Mesendoderm (in vitro differentiated cells): ENCODE measurements at regions not wholly inside any gene's neighbourhood (a gene's known extent, or its start where the extent isn't known, plus 50 kb on each side); places are given as distances from the start of the nearest gene placed in this dataset.
"Not testable (repeated sequence)": the region's sequence is repeated elsewhere in the genome, so short reads cannot be mapped to it uniquely, and the experiment has no call there.

Source experiments
- DNase-seq: peaks from one replicate; pipeline ENCODE4 v3.0.0; 2013
- H2AK5ac ChIP-seq: 2 replicates; pipeline ENCODE4 v1.6.1; 2013; ENCODE audit warnings: low read length, inconsistent platforms
- H2BK120ac ChIP-seq: 2 replicates; pipeline ENCODE4 v1.6.1; 2013; ENCODE audit warnings: low read depth, mild to moderate bottlenecking, low read length, moderate library complexity, mixed read lengths
- H2BK15ac ChIP-seq: replicated peaks from 2 replicates; pipeline ENCODE4 v1.6.1; 2013; ENCODE audit warnings: low read depth, mild to moderate bottlenecking, moderate library complexity
- H2BK5ac ChIP-seq: 2 replicates; pipeline ENCODE4 v1.6.1; 2013; ENCODE audit warnings: low read length, inconsistent platforms
- H3K18ac ChIP-seq: 2 replicates; pipeline ENCODE4 v1.6.1; 2013; ENCODE audit warnings: mild to moderate bottlenecking, low read length, mixed read lengths
- H3K23ac ChIP-seq: one replicate; pipeline ENCODE4 v1.6.1; 2013; ENCODE audit warnings: low read length
- H3K27ac ChIP-seq: 2 replicates; pipeline ENCODE4 v1.5.1; 2013; ENCODE audit warnings: low read depth, mild to moderate bottlenecking, inconsistent platforms, low read length, moderate library complexity
- H3K27me3 ChIP-seq: 2 replicates; pipeline ENCODE4 v1.6.1; 2013; ENCODE audit warnings: low read length, control low read depth, mild to moderate bottlenecking, inconsistent platforms; ENCODE audit not compliant: insufficient read depth, poor library complexity
- H3K36me3 ChIP-seq: 2 replicates; pipeline ENCODE4 v1.6.1; 2013; ENCODE audit warnings: low read length, inconsistent platforms; ENCODE audit not compliant: control insufficient read depth, insufficient read depth
- H3K4ac ChIP-seq: one replicate; pipeline ENCODE4 v1.6.1; 2013; ENCODE audit warnings: low read depth, mild to moderate bottlenecking, low read length, moderate library complexity
- H3K4me1 ChIP-seq: 2 replicates; pipeline ENCODE4 v1.6.1; 2013; ENCODE audit warnings: low read depth, low read length, inconsistent platforms; ENCODE audit not compliant: control insufficient read depth
- H3K4me2 ChIP-seq: 2 replicates; pipeline ENCODE4 v1.6.1; 2013; ENCODE audit warnings: low read length
- H3K4me3 ChIP-seq: 2 replicates; pipeline ENCODE4 v1.5.1; 2013; ENCODE audit warnings: mild to moderate bottlenecking, low read length
- H3K56ac ChIP-seq: one replicate; pipeline ENCODE4 v1.6.1; 2013; ENCODE audit warnings: low read length
- H3K79me1 ChIP-seq: 2 replicates; pipeline ENCODE4 v1.6.1; 2013; ENCODE audit warnings: low read length, inconsistent platforms
- H3K79me2 ChIP-seq: 2 replicates; pipeline ENCODE4 v1.6.1; 2013; ENCODE audit warnings: mild to moderate bottlenecking, low read length; ENCODE audit not compliant: control insufficient read depth, insufficient read depth
- H3K9ac ChIP-seq: 2 replicates; pipeline ENCODE4 v1.6.1; 2013; ENCODE audit warnings: low read length, inconsistent platforms
- H4K5ac ChIP-seq: one replicate; pipeline ENCODE4 v1.6.1; 2013; ENCODE audit warnings: low read length
- H4K8ac ChIP-seq: one replicate; pipeline ENCODE4 v1.6.1; 2013; ENCODE audit warnings: low read depth, mild to moderate bottlenecking, control low read depth, low read length, moderate library complexity
- WGBS: extraction: QIAGEN DNeasy Blood & Tissue Kit; methylation state at CpG from one replicate; pipeline ENCODE4 v1.1.7; 2013; ENCODE audit warnings: low lambda C conversion rate, missing lambda C conversion rate; ENCODE audit not compliant: insufficient coverage; ENCODE audit errors: extremely low coverage; 5-methylcytosine and 5-hydroxymethylcytosine counted together

GRCh38 chr11:10975287-10975721, 117.5 kb upstream of the ZBED5 start:
- H2AK5ac ChIP-seq: no peak overlapping the region
- no peak overlapping the region for H3K18ac ChIP-seq
- no peaks in the 10 kb centered on the region for H3K79me1 ChIP-seq
- H3K4me2 ChIP-seq: no peak overlapping the region
- H2BK5ac ChIP-seq: no peak overlapping the region
- no peak overlapping the region for H3K56ac ChIP-seq
- no peak overlapping the region for H4K8ac ChIP-seq
- H3K79me2 ChIP-seq: no peaks in the 10 kb centered on the region
- no peaks in the 10 kb centered on the region for H3K4me1 ChIP-seq
- DNase-seq: no peak
- H3K9ac ChIP-seq: no peak overlapping the region
- no peak overlapping the region for H3K4me3 ChIP-seq
- no peak overlapping the region for H4K5ac ChIP-seq
- H3K4ac ChIP-seq: no peak overlapping the region
- WGBS: no CpG with 5 or more reads among the region's 2 CpGs
- no peaks in the 10 kb centered on the region for H3K27me3 ChIP-seq
- H3K23ac ChIP-seq: no peak overlapping the region
- no peaks in the 10 kb centered on the region for H3K36me3 ChIP-seq
- H2BK15ac ChIP-seq: no peak overlapping the region
- no peak overlapping the region for H3K27ac ChIP-seq
- no peak overlapping the region for H2BK120ac ChIP-seq

DNA sequence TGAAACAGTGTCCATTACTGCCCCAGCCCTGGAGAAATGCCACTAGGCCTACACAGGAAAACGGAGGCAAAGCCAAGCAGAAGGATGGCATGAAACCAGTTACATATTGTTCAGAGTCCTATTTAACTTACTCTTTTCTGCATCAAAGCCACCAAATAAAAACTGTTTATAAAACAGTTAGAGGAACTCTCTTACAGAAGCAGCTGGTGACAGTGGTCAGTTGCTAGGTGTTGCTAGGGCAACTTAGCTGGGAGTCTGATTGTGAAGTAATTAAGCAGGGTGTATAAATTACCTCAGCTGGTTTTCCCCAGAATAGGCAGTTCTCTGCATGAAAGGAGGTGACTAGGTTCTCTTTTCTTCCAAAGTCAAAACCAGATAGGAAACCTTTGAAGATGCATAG, 115.6 kb upstream of the ZBED5 start:
- Histone ChIP-seq H3K4me3 (no peak overlapping the region), H2BK120ac (no peak overlapping the region), H3K79me2 (no peaks in the 10 kb centered on the region), H4K5ac (no peak overlapping the region), H2AK5ac (no peak overlapping the region), H4K8ac (no peak overlapping the region), H3K36me3 (no peaks in the 10 kb centered on the region), H3K4ac (no peak overlapping the region), H3K9ac (no peak overlapping the region), H3K23ac (no peak overlapping the region), H3K4me1 (no peaks in the 10 kb centered on the region), H3K27ac (no peak overlapping the region), H3K27me3 (no peaks in the 10 kb centered on the region), H2BK5ac (no peak overlapping the region), H3K18ac (no peak overlapping the region), H3K56ac (no peak overlapping the region), H3K4me2 (no peak overlapping the region), H3K79me1 (no peaks in the 10 kb centered on the region), H2BK15ac (no peak overlapping the region)
- no CpG with 5 or more reads among the region's 1 CpG for WGBS
- DNase-seq: no peak

DNA sequence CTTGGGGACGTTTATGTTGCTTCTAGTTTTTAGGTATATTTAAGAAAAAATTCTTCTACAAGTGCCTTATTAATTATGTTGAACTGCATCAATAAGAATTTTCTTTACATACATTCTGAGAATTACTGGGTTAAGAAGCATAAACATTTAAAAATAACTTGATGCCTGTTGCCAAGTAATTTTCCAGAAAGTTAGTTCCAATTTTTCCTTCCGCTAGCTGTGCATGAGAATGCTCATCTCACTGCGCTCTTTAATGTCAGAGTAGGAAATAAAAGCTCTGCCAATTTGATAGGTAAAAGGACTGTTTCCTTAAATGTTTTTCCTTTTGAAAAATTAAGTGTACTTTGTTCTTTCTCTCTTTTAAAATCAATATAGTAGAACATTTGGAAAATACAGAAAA, 113.1 kb upstream of the ZBED5 start:
- no peak overlapping the region for H2BK5ac ChIP-seq
- no peaks in the 10 kb centered on the region for H3K79me2 ChIP-seq
- no CpG with 5 or more reads among the region's 3 CpGs for WGBS

GRCh38 chr11:10969387-10969786, 111.5 kb upstream of the ZBED5 start:
- Histone ChIP-seq H3K9ac (no peak overlapping the region), H2BK5ac (no peak overlapping the region), H3K4me1 (no peaks in the 10 kb centered on the region), H3K23ac (no peak overlapping the region), H3K4ac (no peak overlapping the region), H3K79me1 (no peaks in the 10 kb centered on the region), H3K36me3 (no peaks in the 10 kb centered on the region), H4K8ac (no peak overlapping the region), H3K56ac (no peak overlapping the region), H2AK5ac (no peak overlapping the region), H4K5ac (no peak overlapping the region), H2BK120ac (no peak overlapping the region), H3K79me2 (no peaks in the 10 kb centered on the region), H3K27me3 (no peaks in the 10 kb centered on the region), H3K4me2 (no peak overlapping the region), H3K4me3 (no peak overlapping the region), H3K27ac (no peak overlapping the region), H2BK15ac (no peak overlapping the region), H3K18ac (no peak overlapping the region)
- WGBS: no CpG with 5 or more reads among the region's 2 CpGs
- DNase-seq: no peak

More for the DNA sequence above, 113.1 kb upstream of the ZBED5 start:
- H2BK120ac ChIP-seq: no peak overlapping the region
- no peak overlapping the region for H2AK5ac ChIP-seq
- no peak overlapping the region for H3K9ac ChIP-seq
- no peaks in the 10 kb centered on the region for H3K79me1 ChIP-seq
- no peaks in the 10 kb centered on the region for H3K27me3 ChIP-seq
- H3K27ac ChIP-seq: no peak overlapping the region
- H3K4me2 ChIP-seq: no peak overlapping the region
- no peaks in the 10 kb centered on the region for H3K4me1 ChIP-seq
- H2BK15ac ChIP-seq: no peak overlapping the region
- H3K23ac ChIP-seq: no peak overlapping the region
- no peak overlapping the region for H3K4ac ChIP-seq
- no peaks in the 10 kb centered on the region for H3K36me3 ChIP-seq
- no peak for DNase-seq
- H3K56ac ChIP-seq: no peak overlapping the region
- no peak overlapping the region for H4K8ac ChIP-seq
- no peak overlapping the region for H3K18ac ChIP-seq
- no peak overlapping the region for H3K4me3 ChIP-seq
- no peak overlapping the region for H4K5ac ChIP-seq

GRCh38 chr11:10956884-10957283, 99.0 kb upstream of the ZBED5 start:
- H3K79me2 ChIP-seq, H2BK5ac ChIP-seq, H3K4me1 ChIP-seq, H2BK120ac ChIP-seq, H3K79me1 ChIP-seq, H3K23ac ChIP-seq, H3K36me3 ChIP-seq, H4K5ac ChIP-seq, H3K27ac ChIP-seq, H2AK5ac ChIP-seq, H2BK15ac ChIP-seq, H3K4me2 ChIP-seq, H3K27me3 ChIP-seq, H3K9ac ChIP-seq, H3K56ac ChIP-seq, H3K4ac ChIP-seq, H4K8ac ChIP-seq, H3K4me3 ChIP-seq, H3K18ac ChIP-seq, DNase-seq: not testable (repeated sequence)
- WGBS: no CpG with 5 or more reads among the region's 1 CpG

GRCh38 chr11:10955616-10956015, 97.8 kb upstream of the ZBED5 start:
- no peaks in the 10 kb centered on the region for H3K79me1 ChIP-seq
- H3K4me1 ChIP-seq: no peaks in the 10 kb centered on the region
- H2AK5ac ChIP-seq: no peak overlapping the region
- no peak overlapping the region for H2BK5ac ChIP-seq
- no peak for DNase-seq
- H3K56ac ChIP-seq: no peak overlapping the region
- H3K9ac ChIP-seq: no peak overlapping the region
- H2BK120ac ChIP-seq: no peak overlapping the region
- no peak overlapping the region for H3K4ac ChIP-seq
- H3K79me2 ChIP-seq: no peaks in the 10 kb centered on the region
- no peak overlapping the region for H3K23ac ChIP-seq
- H3K27me3 ChIP-seq: no peaks in the 10 kb centered on the region
- no CpG with 5 or more reads among the region's 1 CpG for WGBS
- H4K5ac ChIP-seq: no peak overlapping the region
- no peak overlapping the region for H4K8ac ChIP-seq
- H2BK15ac ChIP-seq: no peak overlapping the region
- H3K4me3 ChIP-seq: no peak overlapping the region
- H3K4me2 ChIP-seq: no peak overlapping the region
- H3K18ac ChIP-seq: no peak overlapping the region
- H3K27ac ChIP-seq: no peak overlapping the region
- H3K36me3 ChIP-seq: no peaks in the 10 kb centered on the region
